GM19397 (cell line): ENCODE measurements at regions not wholly inside any gene's neighbourhood (a gene's known extent, or its start where the extent isn't known, plus 50 kb on each side); places are given as distances from the start of the nearest gene placed in this dataset.

Experiments
- ATAC-seq: cut with Tn5 transposase; IDR thresholded peaks from one replicate; pipeline ENCODE4 v1.9.1; 2021; ENCODE audit warnings: mild to moderate bottlenecking, moderate library complexity; ENCODE audit not compliant: unreplicated experiment

GRCh38 chr2:71786291-71787107, 333.1 kb downstream of the DYSF start:
- ATAC-seq = no peak

GRCh38 chr2:71785516-71785981, 332.2 kb downstream of the DYSF start:
- ATAC-seq = no peak

DNA sequence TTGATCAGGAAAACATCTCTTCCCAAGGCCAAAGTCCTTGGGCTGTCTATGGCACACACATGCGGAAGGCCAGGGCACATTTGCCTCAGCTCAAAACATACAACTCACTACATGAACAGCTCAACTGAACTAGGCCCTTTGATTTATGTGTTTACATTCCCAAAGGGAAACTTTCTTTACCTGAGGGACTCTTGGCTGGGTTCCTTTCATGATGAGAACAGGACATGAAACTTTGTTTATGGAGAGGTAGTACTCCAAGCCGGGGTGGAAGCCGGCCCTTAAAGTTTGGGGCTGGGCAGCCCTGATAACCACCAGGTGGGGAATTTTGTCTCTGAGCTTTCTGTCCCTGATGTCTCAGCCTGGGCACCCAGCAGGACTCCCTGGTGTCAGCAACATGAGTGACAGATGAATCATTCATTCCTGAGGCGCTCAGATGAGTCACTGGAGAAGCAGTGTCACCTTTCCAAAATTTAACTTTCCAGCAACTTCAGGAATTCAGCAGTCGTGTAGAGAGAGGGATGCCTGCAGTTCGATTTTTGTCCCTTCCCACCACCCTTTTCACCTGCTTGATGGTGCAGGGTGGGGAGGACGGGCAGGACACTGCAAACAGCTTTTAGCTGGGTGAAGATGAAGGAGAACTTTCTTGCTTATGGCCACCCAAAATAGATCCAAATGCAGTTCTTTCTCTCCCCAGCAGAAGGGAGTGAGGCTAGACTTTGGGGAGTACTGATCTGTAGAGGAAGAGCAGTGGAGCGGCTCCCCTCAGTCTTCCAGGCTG, 331.6 kb downstream of the DYSF start:
- no peak for ATAC-seq

GRCh38 chr2:71783815-71784214, 330.5 kb downstream of the DYSF start:
- no peak for ATAC-seq

- no peak for ATAC-seq
Observed at GRCh38 chr2:71783215-71783614, 329.9 kb downstream of the DYSF start.

DNA sequence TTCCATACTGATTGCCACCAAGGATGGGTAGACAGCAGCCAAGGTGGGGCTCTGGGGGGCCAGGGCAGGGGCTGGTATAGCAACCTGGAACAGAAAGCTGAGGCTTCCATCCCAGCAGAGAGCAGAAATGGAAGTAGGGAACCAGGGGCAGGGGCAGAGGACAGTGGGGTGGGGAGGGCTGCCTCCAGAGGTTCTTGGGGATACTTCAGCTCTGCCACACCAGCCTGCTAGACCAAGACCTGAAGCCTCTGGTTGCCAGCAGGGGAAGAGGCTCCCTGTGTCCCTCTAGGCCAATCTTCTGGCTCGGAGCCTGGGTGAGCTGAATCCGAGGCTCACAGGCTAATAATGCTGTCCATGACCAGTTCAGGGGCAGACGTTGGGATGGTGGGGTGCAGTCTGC, 329.0 kb downstream of the DYSF start:
- no peak for ATAC-seq

DNA sequence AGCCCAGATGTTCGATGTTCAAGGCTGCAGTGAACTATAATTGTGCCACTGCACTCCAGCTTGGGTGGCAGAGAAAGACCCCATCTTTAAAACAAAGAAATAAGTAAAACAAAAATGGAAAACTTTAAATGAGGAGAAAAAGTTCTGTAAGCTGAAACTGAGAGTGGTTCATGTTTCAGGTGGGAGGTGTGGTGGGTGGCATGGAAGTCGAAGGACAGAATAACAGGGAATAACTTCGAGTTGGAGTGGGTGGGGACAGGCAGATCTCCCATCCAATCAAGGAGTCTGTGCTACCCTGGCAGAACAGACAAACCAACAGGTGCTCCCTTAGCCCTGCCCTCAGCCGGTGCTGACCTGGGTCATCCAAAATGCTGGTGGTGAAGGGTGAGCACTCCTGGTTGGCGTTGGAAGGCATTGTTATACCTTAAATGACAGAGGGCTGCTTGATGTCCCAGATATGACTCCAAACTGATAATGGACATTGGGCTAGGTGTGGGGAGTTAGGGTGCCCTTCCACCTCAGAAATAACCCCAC, 328.4 kb downstream of the DYSF start:
- ATAC-seq = no peak

- ATAC-seq = no peak
Observed at GRCh38 chr2:71780162-71780561, 326.8 kb downstream of the DYSF start.

- no peak for ATAC-seq
Observed at GRCh38 chr2:71779774-71780105, 326.4 kb downstream of the DYSF start.

- ATAC-seq = no peak
Observed at GRCh38 chr2:71778936-71779773, 325.8 kb downstream of the DYSF start.

GRCh38 chr2:71778514-71778913, 325.2 kb downstream of the DYSF start:
- ATAC-seq = no peak

- no peak for ATAC-seq
Observed at GRCh38 chr2:71777946-71778345, 324.6 kb downstream of the DYSF start.

DNA sequence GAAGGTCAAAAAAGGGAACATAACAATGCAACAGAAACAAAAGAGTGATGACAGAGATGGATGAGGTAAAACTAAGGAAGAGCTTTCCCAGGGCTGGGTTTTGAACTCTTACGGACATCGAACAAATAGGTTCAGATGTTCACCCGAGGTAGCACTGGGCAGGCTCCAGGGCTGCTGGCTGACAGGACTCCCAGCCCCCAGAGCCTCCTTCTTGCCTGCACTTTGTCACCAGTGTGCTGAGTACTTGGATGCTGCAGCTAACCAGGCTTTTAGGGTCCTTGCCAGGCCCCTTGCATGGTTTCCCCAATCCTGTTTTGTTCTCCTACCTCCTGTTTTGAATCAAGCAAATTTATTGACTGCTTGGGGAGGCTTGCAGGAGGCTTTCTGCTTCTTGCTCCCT, 322.9 kb downstream of the DYSF start:
- no peak for ATAC-seq

DNA sequence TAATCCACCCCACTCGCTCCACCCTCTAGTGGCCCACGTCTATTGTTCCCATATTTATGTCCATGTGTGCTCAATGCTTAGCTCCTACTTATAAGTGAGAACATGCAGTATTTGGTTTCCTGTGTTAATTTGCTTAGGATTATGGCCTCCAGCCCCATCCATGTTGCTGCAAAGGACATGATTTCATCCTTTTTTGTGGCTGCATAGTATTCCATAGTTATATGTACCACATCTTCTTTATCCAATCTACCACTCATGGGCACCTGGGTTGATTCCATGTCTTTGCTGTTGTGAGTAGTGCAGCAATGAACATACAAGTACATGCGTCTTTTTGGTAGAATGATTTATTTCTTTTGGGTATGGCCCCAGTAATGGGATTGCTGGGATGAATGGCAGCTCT, 319.9 kb downstream of the DYSF start:
- ATAC-seq = no peak

DNA sequence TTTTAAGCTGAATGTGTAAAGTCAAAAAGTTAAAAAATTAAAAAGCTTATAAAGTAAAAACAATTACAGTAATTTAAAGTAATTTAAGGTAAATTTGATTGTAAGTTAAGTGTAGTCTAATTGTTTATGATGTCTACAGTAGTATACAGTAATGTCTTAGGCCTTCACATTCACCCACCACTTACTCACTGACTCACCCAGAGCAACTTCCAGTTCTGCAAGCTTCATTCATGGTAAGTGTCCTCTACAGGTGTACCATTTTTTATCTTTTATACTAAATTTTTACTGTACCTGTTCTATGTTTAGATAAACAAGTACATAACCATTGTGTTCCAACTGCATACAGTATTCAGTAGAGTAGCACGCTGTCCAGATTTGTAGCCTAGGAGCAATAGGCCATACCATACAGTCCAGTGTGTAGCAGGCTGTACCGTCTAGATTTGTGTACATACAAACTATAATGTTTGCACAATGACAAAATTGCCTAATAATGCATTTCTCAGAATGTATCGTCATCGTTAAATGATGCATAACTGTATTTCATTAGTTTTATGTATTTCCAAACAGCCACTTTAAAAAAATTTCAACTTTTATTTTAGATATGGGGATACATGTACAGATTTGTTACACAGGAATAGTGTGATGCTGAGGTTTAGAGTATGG, 319.3 kb downstream of the DYSF start:
- ATAC-seq = no peak

DNA sequence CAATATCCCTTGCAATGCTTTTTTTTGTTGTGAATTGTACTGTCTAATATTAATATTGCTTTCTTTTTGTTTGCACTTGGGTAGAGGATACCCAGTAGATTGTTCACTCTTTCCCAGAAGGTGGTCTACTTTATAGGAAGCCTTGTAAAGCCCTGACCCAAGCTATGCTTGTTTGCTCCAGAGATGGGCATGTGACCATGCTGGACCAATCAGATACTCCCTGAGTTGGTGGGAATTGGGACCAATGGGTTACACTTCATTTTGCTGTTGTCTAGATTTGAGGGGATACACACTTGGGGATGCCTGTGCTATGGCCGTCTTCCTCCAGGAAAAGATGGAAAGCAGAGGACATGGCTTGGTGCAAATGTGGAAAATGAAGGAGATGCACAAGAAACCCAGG, 314.3 kb downstream of the DYSF start:
- no peak for ATAC-seq

GRCh38 chr2:71759060-71759459, 305.7 kb downstream of the DYSF start:
- ATAC-seq = no peak

GRCh38 chr2:71757351-71757750, 304.0 kb downstream of the DYSF start:
- ATAC-seq = no peak

GRCh38 chr2:71756280-71756906, 303.0 kb downstream of the DYSF start:
- ATAC-seq = no peak

DNA sequence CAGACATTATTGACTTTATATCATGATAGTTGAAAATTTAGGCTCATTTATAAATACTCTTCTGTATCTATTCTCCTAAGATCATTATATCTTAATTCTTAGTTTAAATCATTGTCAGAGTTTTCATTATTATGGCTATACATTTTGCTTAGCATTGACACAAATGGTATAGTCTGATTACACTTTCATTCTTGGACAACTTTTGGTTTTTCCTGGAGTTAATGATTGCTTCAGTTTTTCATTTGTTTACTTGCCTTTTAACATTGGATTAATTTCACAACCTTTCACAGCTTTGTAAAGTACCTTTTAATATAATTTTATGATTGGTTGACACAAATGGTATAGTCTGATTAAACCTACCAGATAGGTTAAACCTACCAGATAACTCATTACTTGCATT, 298.2 kb downstream of the DYSF start:
- no peak for ATAC-seq
